ENCODE measurements at regions not wholly inside any gene's neighbourhood (a gene's known extent, or its start where the extent isn't known, plus 50 kb on each side); places are given as distances from the start of the nearest gene placed in this dataset.

GRCh38 chr20:52294106-52294628, 102.6 kb upstream of the ZFP64 start:
- no peak overlapping the region for H3K4ac ChIP-seq (replicated peaks; ENCODE audit: insufficient read length, low read depth, low read length)
- no peaks in the 10 kb centered on the region for H3K79me2 ChIP-seq (ENCODE audit: control insufficient read depth in 1 of 2, insufficient read depth in 2 of 2, low read length in 2 of 2)
- H3K9me3 ChIP-seq (ENCODE audit: insufficient read depth in 2 of 2, low read depth in 1 of 2, low read length in 1 of 2): no peaks in the 10 kb centered on the region
- no peak overlapping the region for H3K56ac ChIP-seq (replicated peaks; ENCODE audit: insufficient read length, low read depth, low read length)
- no peak overlapping the region for H3K9ac ChIP-seq (replicated peaks in 1 of 4; ENCODE audit: extremely low read depth in 1 of 4, low read depth in 3 of 4, low read length in 3 of 4)
- no peaks in the 10 kb centered on the region for H3K23me2 ChIP-seq (ENCODE audit: low read depth, low read length)
- no peak overlapping the region for H3K4me3 ChIP-seq (ENCODE audit: extremely low read depth in 1 of 4, insufficient read depth in 2 of 4, low read depth in 3 of 4, low read length in 4 of 4)
- CTCF ChIA-PET (ENCODE audit: partially characterized antibody): interaction anchor here (0.6 to 4.4 kb wide), 3 partner anchors 18 to 1066 kb away, joined by 3 to 35 read pairs (median 3); no protein-coding TSS in a partner anchor
- no peak overlapping the region for H4K8ac ChIP-seq (ENCODE audit: extremely low read depth, insufficient read depth, low read length)
- H2AFZ ChIP-seq (ENCODE audit: low read length): no peak overlapping the region
- H3K27me3 ChIP-seq (replicated peaks in 1 of 4; ENCODE audit: control insufficient read depth in 3 of 4, extremely low read depth in 1 of 4, insufficient read depth in 3 of 4, low read length in 3 of 4): no peaks in the 10 kb centered on the region
- H4K5ac ChIP-seq (ENCODE audit: insufficient read length, low read depth, low read length): no peak overlapping the region
- no peak overlapping the region for H2BK20ac ChIP-seq (ENCODE audit: low read length)
- FAIRE-seq (no peak), DNase-seq (ENCODE audit: low read depth in 1 of 2, low spot score in 2 of 2) (no peak)
- H3K4me1 ChIP-seq (replicated peaks in 1 of 4; ENCODE audit: control insufficient read depth in 3 of 4, insufficient read depth in 4 of 4, low read length in 3 of 4): no peaks in the 10 kb centered on the region
- no peak overlapping the region for H2BK5ac ChIP-seq (ENCODE audit: low read depth, low read length)
- H3K23ac ChIP-seq (ENCODE audit: insufficient read length): no peak overlapping the region
- H4K91ac ChIP-seq (replicated peaks; ENCODE audit: insufficient read length, low read length): no peak overlapping the region
- no peak overlapping the region for H2BK15ac ChIP-seq (ENCODE audit: low read length)
- H4K20me1 ChIP-seq (replicated peaks in 1 of 2; ENCODE audit: control insufficient read depth in 1 of 2, insufficient read depth in 2 of 2, low read length in 2 of 2): no peaks in the 10 kb centered on the region
- H2BK12ac ChIP-seq (ENCODE audit: low read depth, low read length): no peak overlapping the region
- POLR2A ChIA-PET (ENCODE audit: partially characterized antibody): no interaction called here
- H3K27ac ChIP-seq (ENCODE audit: low read depth, low read length): no peak overlapping the region
- no peak overlapping the region for H3K4me2 ChIP-seq (ENCODE audit: insufficient read depth in 1 of 2, low read depth in 2 of 2, low read length in 2 of 2)
- no peak overlapping the region for H3K14ac ChIP-seq (ENCODE audit: insufficient read length)
- no peak overlapping the region for H2BK120ac ChIP-seq (replicated peaks; ENCODE audit: low read depth, low read length)
- H3K18ac ChIP-seq (ENCODE audit: extremely low read depth, low read length): no peak overlapping the region
- no peaks in the 10 kb centered on the region for H3K36me3 ChIP-seq (ENCODE audit: control insufficient read depth in 2 of 4, insufficient read depth in 4 of 4, low read length in 3 of 4)
- 86% methylated on average over 2 of the region's 2 CpGs; no CpG with 5 or more reads in 1 of the 2 experiments for WGBS, 2 experiments (ENCODE audit: extremely low coverage in 1 of 2, insufficient coverage in 1 of 2, insufficient read length in 1 of 2, insufficient replicate concordance in 2 of 2, low coverage in 1 of 2, low lambda C conversion rate in 2 of 2, missing lambda C conversion rate in 1 of 2)
- H2AK5ac ChIP-seq (ENCODE audit: low read depth, low read length): no peak overlapping the region
- H3K79me1 ChIP-seq (ENCODE audit: low read depth, low read length): no peaks in the 10 kb centered on the region
- TF ChIP-seq RXRA (IDR thresholded peaks at IDR 0.05; ENCODE audit: insufficient read depth, low read depth, low read length): no peak
- no peak for TF ChIP-seq JUN (IDR thresholded peaks at IDR 0.05; ENCODE audit: low read depth, low read length)

All from H1 (cell line).